Fibroblast of skin of scalp (primary cell): ENCODE measurements at regions not wholly inside any gene's neighbourhood (a gene's known extent, or its start where the extent isn't known, plus 50 kb on each side); places are given as distances from the start of the nearest gene placed in this dataset.

Source experiments
- DNase-seq: peaks from one replicate; pipeline ENCODE4 v3.0.0-alpha.2; 2013

- DNase-seq, result no peak
These were observed 136.0 kb upstream of the FAM20C start for GRCh38 chr7:56291-56913.

- no peak for DNase-seq
These were observed 135.3 kb upstream of the FAM20C start for GRCh38 chr7:57071-57470.

DNA sequence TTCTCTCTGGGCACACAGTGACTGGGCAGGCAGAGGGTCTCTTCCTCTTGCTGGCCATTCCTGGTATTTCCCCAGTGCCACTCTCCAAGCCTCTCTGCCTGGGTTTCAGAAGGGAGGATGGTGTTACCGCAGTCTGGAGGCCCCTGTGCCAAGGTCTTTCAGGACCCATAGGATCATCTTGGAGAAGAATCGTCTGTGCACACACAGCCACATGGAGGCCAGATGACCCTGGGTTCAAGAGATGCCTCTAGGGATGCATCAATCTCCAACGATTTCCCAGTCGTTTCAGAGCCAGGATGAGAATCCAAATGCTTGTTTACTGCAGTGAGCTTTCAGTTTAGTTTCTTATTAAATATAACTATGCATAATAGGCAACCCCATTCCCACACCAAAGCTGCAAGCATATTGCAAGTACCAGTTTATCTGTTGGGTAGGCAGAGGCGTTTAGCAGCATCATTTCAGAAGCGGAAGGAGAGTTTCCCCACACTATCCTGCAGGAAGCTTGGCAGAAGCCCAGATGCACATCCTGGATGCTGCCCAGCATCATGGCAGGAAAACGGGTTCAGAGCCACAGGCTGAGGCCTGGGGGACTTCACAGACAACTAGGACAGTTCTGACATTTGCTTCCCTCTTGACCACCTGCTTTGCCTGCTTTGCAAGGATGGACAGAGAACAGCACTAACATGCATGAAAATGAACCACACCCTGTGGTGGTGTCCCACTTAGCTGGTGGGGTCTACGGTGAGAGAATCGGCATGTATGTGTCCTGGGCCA is 134.7 kb upstream of the FAM20C start:
- no peak for DNase-seq

GRCh38 chr7:58316-58715 is 134.1 kb upstream of the FAM20C start:
- no peak for DNase-seq

DNA sequence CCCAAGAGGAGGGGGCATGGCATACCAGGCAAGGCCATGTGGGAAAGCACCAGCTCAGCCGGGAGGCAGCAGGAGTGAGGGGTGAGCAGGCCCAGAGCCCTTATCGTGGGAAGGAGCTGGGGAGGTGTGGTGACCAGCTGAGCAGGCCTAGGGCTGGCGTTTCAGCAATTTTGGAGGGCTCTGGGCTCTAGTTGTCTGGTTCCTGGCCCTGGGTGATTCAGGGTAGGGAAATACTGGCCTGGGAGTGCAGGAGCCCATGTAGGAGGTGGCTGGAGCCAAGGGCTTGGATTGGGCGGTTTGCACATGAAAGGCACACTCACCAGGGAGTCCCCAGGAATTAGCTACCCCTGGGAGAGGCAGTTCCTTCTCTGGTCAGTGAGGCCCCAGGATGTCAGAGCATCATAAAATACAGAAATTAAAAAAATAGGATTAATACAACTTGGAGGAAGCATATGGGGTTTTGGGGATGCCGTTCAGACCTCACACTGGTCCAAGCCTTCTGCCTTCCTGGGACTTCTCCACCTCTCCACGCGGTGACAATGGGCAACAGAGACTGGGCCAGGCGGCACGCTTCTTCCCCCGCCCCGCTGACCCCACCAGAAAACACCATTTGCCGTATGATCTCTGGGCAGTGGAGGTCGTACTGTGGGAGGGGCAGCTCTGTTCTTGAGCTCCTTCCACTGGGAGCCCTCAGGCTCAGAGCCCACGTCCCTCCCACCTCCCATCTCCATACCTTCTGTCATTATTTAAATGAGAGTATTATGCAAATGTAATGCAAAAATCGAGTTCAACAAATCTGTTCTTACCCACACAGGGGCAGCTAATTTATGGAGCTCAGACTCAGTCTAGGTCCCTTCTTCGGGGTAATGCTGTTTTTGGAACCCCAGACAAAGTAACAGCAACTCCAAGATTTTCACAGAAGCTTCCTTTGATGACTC is 133.0 kb upstream of the FAM20C start:
- no peak for DNase-seq

- no peak for DNase-seq
These were observed 132.2 kb upstream of the FAM20C start for GRCh38 chr7:60017-60675.

- no peak for DNase-seq
These were observed 131.7 kb upstream of the FAM20C start for GRCh38 chr7:60706-61105.

DNA sequence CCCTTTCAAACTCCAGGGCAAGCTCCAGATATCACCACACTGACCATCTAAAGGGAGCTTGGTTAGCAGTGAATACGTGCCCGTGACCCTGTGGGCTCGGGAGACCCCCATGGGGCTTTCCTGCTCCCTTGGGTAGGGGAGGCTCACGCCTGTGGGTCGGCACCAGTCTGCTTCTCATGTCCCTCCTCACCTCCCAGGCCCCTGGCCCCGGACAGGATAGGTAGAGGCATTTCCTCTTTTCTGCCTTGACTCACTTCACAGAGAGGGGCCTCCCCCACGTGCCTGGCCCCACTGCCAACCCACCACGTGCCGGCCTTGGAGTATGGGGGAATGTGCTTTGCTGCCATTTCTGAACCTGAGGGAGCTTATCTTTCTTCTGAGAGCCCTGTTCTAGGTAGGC is 131.3 kb upstream of the FAM20C start:
- no peak for DNase-seq

GRCh38 chr7:61576-62360 is 130.6 kb upstream of the FAM20C start:
- no peak for DNase-seq

GRCh38 chr7:62361-63116 is 129.8 kb upstream of the FAM20C start:
- DNase-seq, result no peak

DNA sequence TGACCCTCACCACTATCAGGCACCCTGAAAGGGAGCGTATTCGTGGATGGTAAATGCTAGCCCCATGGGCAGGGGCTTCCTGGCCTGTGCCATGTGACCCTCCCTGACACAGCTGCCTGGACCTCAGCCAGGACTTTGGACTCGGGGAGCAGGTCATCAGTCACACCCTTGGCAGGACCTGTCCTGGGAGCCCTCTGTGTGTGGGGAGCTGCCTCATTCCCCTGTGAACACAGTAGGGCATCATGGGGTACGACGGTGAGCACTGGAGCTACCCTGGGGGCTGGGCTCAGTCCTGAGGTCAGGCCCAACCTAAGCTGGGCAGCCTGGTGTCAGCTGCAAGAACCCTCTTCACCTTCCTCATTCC is 129.3 kb upstream of the FAM20C start:
- DNase-seq, result no peak

DNA sequence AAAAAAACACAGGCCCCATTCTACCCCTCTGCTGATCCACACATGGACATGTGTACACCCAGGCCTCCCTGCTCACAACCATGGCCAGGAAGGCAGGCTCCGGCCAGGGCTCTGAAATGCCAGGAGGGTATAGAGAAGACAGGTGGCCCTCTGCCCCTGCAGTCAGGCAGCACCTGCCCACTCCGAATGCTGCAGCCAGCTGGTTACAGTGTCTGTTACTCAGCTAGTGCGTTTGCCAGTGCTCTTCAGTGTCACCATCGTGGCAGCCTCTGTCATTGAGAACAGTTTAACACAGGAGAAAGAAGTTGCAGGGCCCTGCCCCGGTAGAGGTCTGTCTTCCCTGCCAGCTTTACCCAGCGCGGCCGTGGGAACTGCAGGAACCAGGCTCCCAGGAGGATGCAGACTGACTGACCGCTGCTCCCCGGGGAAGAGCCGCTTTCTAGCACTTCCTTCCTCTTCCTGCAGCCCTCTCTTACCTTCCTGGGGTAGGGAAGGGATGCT is 128.8 kb upstream of the FAM20C start:
- DNase-seq, result no peak

GRCh38 chr7:64098-64915 is 128.1 kb upstream of the FAM20C start:
- DNase-seq, result peak; percentile 68

DNA sequence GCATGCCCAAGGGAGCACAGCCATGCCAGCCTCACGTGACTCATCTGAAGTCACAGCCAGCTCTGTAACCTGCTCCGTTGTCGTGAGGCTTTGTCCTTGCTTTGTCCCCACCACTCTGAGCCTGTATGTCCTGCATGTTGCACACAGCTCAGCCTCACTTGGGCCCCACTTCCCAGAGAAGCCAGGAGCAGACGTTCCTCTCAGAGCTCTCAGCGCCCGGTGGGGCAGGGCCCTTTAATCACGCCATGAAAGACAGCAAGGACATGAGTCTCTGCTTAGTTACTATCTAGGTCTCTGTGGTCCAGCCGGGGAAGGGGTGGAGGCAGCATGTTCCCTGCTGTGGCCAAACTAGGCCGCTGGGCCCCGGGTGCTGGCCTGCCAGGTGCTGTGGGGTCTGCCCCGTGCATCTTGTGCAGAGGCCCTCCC is 127.4 kb upstream of the FAM20C start:
- DNase-seq, result no peak

- DNase-seq, result no peak
These were observed 126.8 kb upstream of the FAM20C start for GRCh38 chr7:65554-65953.

DNA sequence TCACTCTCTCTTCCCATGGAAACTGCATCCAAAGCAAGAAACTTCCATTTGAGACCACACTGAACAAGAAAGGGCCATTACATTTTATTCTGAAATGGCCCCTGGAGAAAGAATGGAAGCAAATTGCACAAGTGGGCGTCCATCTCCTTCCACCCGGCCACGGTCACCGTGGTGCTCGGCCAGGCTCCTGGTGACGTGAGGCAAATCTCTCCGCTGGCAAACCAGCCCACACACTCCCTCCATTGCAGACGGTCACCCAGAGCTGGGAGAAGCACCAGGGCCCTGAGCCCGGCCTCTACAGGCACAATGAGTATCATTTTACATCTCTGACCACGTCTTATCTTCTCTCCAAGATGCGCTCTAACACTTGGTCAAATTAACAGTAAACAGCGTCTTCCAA is 126.1 kb upstream of the FAM20C start:
- DNase-seq, result no peak

GRCh38 chr7:66741-67140 is 125.6 kb upstream of the FAM20C start:
- no peak for DNase-seq

- DNase-seq, result no peak
These were observed 124.5 kb upstream of the FAM20C start for GRCh38 chr7:67661-68395.

GRCh38 chr7:68629-69028 is 123.7 kb upstream of the FAM20C start:
- DNase-seq, result peak; percentile 30
